Ishikawa (cell line): ENCODE measurements at regions not wholly inside any gene's neighbourhood (a gene's known extent, or its start where the extent isn't known, plus 50 kb on each side); places are given as distances from the start of the nearest gene placed in this dataset.
A peak's percentile ranks its signal among the peaks of the same experiment; 100 is the strongest.

ENCODE experiments used
- CEBPB ChIP-seq: IDR thresholded peaks from 2 replicates; pipeline ENCODE4 v1.6.1; 2012
- CREB1 ChIP-seq: IDR thresholded peaks from 2 replicates; pipeline ENCODE4 v1.6.1; 2012; ENCODE audit warnings: low read depth
- EGR1 ChIP-seq: IDR thresholded peaks from 2 replicates; pipeline ENCODE4 v1.6.1; 2012
- EP300 ChIP-seq: IDR thresholded peaks from 2 replicates; pipeline ENCODE4 v1.6.1; 2012; ENCODE audit warnings: borderline replicate concordance
- FOXM1 ChIP-seq: IDR thresholded peaks from 2 replicates; pipeline ENCODE4 v1.6.1; 2012; ENCODE audit warnings: low read depth, borderline replicate concordance
- MAX ChIP-seq: IDR thresholded peaks from 2 replicates; pipeline ENCODE4 v1.6.1; 2012
- NFIC ChIP-seq: IDR thresholded peaks from 2 replicates; pipeline ENCODE4 v1.6.1; 2012
- RAD21 ChIP-seq: IDR thresholded peaks from 2 replicates; pipeline ENCODE4 v1.6.1; 2012; ENCODE audit warnings: low read depth
- TAF1 ChIP-seq: IDR thresholded peaks from 2 replicates; pipeline ENCODE4 v1.6.1; 2012; ENCODE audit warnings: low read depth, mild to moderate bottlenecking
- TCF12 ChIP-seq: IDR thresholded peaks from 2 replicates; pipeline ENCODE4 v1.6.1; 2012; ENCODE audit warnings: low read depth
- TEAD4 ChIP-seq: IDR thresholded peaks from 2 replicates; pipeline ENCODE4 v1.6.1; 2012
- USF1 ChIP-seq: IDR thresholded peaks from 2 replicates; pipeline ENCODE4 v1.6.1; 2012
- YY1 ChIP-seq: IDR thresholded peaks from 2 replicates; pipeline ENCODE4 v1.6.1; 2012; ENCODE audit warnings: low read depth
- ZBTB7A ChIP-seq: IDR thresholded peaks from 2 replicates; pipeline ENCODE4 v1.6.1; 2012; ENCODE audit warnings: low read depth
- TF ChIP-seq, protein P1 (sequence below): IDR thresholded peaks from 2 replicates; pipeline ENCODE4 v1.6.1; 2012; ENCODE audit warnings: low read depth, mild to moderate bottlenecking

- TF ChIP-seq FOXM1 (peak; percentile 99), TCF12 (peak; percentile 100), TAF1 (no peak), RAD21 (peak; percentile 45), TEAD4 (peak; percentile 100), USF1 (peak; percentile 29; the same call in 1 of the 2 replicates), EP300 (peak; percentile 100), CEBPB (peak; percentile 87), ZBTB7A (no peak; the same call in 1 of the 2 replicates), EGR1 (no peak), YY1 (peak; percentile 54; the same call in 1 of the 2 replicates), MAX (peak; percentile 80), NFIC (peak; percentile 97), CREB1 (peak; percentile 56)
- TF ChIP-seq, protein P1, sequence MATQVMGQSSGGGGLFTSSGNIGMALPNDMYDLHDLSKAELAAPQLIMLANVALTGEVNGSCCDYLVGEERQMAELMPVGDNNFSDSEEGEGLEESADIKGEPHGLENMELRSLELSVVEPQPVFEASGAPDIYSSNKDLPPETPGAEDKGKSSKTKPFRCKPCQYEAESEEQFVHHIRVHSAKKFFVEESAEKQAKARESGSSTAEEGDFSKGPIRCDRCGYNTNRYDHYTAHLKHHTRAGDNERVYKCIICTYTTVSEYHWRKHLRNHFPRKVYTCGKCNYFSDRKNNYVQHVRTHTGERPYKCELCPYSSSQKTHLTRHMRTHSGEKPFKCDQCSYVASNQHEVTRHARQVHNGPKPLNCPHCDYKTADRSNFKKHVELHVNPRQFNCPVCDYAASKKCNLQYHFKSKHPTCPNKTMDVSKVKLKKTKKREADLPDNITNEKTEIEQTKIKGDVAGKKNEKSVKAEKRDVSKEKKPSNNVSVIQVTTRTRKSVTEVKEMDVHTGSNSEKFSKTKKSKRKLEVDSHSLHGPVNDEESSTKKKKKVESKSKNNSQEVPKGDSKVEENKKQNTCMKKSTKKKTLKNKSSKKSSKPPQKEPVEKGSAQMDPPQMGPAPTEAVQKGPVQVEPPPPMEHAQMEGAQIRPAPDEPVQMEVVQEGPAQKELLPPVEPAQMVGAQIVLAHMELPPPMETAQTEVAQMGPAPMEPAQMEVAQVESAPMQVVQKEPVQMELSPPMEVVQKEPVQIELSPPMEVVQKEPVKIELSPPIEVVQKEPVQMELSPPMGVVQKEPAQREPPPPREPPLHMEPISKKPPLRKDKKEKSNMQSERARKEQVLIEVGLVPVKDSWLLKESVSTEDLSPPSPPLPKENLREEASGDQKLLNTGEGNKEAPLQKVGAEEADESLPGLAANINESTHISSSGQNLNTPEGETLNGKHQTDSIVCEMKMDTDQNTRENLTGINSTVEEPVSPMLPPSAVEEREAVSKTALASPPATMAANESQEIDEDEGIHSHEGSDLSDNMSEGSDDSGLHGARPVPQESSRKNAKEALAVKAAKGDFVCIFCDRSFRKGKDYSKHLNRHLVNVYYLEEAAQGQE: no peak
Observed at GRCh38 chr7:84412161-84412969, 217.8 kb upstream of the SEMA3A start.

DNA sequence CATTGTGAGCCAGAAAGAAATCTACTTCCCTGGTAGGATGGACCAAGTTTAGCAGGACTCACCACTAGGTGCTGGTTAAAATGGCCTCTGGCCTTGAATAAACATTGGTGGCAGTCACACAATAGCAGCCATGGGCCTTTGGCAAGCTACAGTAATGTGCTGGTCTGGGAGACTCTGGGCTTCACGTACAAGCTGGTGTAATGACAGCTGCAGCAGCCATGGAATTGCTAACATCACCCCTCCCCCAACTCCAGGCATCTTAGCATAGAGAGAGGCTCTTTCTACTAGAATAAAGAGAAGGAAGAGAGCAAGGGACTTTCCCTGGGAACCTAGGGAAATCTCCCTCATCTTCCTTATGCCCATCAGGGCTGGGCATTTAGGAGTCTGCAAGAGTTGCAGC lies 205.1 kb upstream of the SEMA3A start:
- TF ChIP-seq RAD21 (no peak), YY1 (no peak), CEBPB (no peak), CREB1 (no peak), NFIC (no peak), USF1 (no peak), TEAD4 (no peak), ZBTB7A (no peak), TAF1 (no peak), TCF12 (no peak), MAX (no peak)
- TF ChIP-seq, protein P1: no peak

- TF ChIP-seq TEAD4 (0 out of 2 replicates have a peak, but pooled peaks have one; percentile 16), EGR1 (no peak)
Observed at GRCh38 chr7:84394219-84394618, 199.6 kb upstream of the SEMA3A start.

- TF ChIP-seq TCF12: no peak
- TF ChIP-seq YY1: no peak
- no peak for TF ChIP-seq CREB1
- no peak for TF ChIP-seq TEAD4
- no peak for TF ChIP-seq CEBPB
- TF ChIP-seq RAD21: no peak
- TF ChIP-seq TAF1: no peak
- TF ChIP-seq, protein P1: no peak
- TF ChIP-seq USF1: no peak
Observed at GRCh38 chr7:84393786-84394185, 199.2 kb upstream of the SEMA3A start.
